ENCODE measurements at regions not wholly inside any gene's neighbourhood (a gene's known extent, or its start where the extent isn't known, plus 50 kb on each side); places are given as distances from the start of the nearest gene placed in this dataset.
A peak's percentile ranks its signal among the peaks of the same experiment; 100 is the strongest.

GRCh38 chr10:90319188-90319914 is 538.5 kb downstream of the HTR7 start:
- no peak overlapping the region for H3K4me3 ChIP-seq (ENCODE audit: low read length)
- no peak for TF ChIP-seq CTCF (conservative IDR thresholded peaks at IDR 0.05; ENCODE audit: low read length)
- DNase-seq (ENCODE audit: low read depth), result peak; percentile 43

- H3K4me3 ChIP-seq (ENCODE audit: low read length), result no peak overlapping the region
- DNase-seq (ENCODE audit: low read depth), result no peak
- TF ChIP-seq CTCF (conservative IDR thresholded peaks at IDR 0.05; ENCODE audit: low read length), result no peak
Measured at GRCh38 chr10:90321132-90321816, 536.6 kb downstream of the HTR7 start.

GRCh38 chr10:90326498-90327267 is 531.2 kb downstream of the HTR7 start:
- DNase-seq (ENCODE audit: low read depth), result no peak
- no peak for TF ChIP-seq CTCF (conservative IDR thresholded peaks at IDR 0.05; ENCODE audit: low read length)
- no peak overlapping the region for H3K4me3 ChIP-seq (ENCODE audit: low read length)

- no peak overlapping the region for H3K4me3 ChIP-seq (ENCODE audit: low read length)
- DNase-seq (ENCODE audit: low read depth), result no peak
- no peak for TF ChIP-seq CTCF (conservative IDR thresholded peaks at IDR 0.05; ENCODE audit: low read length)
Measured at GRCh38 chr10:90327611-90328010, 530.2 kb downstream of the HTR7 start.

- H3K4me3 ChIP-seq (ENCODE audit: low read length), result no peak overlapping the region
- DNase-seq (ENCODE audit: low read depth), result no peak
- no peak for TF ChIP-seq CTCF (conservative IDR thresholded peaks at IDR 0.05; ENCODE audit: low read length)
Measured at GRCh38 chr10:90328459-90328858, 529.4 kb downstream of the HTR7 start.

- TF ChIP-seq CTCF (conservative IDR thresholded peaks at IDR 0.05; ENCODE audit: low read length), result no peak
- no peak for DNase-seq (ENCODE audit: low read depth)
- H3K4me3 ChIP-seq (ENCODE audit: low read length), result no peak overlapping the region
Measured at GRCh38 chr10:90328896-90329295, 528.9 kb downstream of the HTR7 start.
